Glomerular visceral epithelial cell (primary cell): ENCODE measurements at regions not wholly inside any gene's neighbourhood (a gene's known extent, or its start where the extent isn't known, plus 50 kb on each side); places are given as distances from the start of the nearest gene placed in this dataset.
"Not testable (repeated sequence)": the region's sequence is repeated elsewhere in the genome, so short reads cannot be mapped to it uniquely, and the experiment has no call there.

Experiments
- DNase-seq: peaks from one replicate; pipeline ENCODE4 v3.0.0-alpha.2; 2016; ENCODE audit errors: extremely low spot score

- no peak for DNase-seq
Observed at GRCh38 chr12:25868193-25868592, 90.3 kb upstream of the RASSF8 start.

GRCh38 chr12:25872137-25872536 is 86.3 kb upstream of the RASSF8 start:
- DNase-seq, result no peak

DNA sequence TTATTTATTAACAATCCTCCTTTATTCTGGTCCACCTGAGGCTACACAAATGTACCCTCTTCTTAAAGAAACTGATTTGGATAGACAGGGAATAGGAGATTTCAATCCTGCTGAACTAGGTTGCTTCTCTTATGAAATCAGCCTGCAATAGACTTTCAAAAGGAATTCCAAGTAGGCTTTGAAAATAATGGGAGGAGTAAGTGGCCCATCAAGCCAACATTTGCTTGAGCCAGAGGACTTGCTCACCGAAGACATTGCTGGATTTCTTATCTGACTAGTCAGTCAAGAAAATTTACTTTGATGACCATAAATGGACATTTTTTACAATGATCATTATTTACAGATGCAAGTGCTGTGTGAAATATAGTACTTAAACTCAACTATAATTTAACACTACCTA is 82.8 kb upstream of the RASSF8 start:
- no peak for DNase-seq

DNA sequence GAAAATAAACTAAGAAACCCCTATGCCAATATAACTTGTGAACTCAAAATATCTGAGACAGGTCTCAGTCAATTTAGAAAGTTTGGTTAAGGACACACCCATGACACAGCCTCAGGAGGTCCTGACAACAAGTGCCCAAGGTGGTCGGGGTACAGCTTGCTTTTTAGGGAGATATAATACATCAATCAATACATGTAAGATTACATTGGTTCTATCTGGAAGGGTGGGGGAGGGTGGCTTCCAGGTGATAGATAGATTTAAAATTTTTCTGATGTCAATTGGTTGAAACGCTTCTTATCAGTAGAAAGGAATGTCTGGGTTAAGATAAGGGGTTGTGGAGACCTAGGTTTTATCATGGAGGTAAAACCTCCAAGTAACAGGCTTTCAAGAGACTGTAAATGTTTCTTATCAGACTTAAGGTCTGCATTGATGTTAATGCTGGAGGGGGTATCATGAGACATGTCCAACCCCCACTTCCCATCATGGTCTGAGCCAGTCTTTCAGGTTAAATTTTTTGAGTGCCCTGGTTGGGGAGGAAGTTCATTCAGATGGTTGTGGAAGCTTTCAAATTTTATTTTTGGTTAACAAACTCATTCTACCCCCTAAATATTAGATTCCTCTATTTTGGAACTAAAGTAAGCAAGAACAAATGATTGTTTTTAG is 82.0 kb upstream of the RASSF8 start:
- no peak for DNase-seq

DNA sequence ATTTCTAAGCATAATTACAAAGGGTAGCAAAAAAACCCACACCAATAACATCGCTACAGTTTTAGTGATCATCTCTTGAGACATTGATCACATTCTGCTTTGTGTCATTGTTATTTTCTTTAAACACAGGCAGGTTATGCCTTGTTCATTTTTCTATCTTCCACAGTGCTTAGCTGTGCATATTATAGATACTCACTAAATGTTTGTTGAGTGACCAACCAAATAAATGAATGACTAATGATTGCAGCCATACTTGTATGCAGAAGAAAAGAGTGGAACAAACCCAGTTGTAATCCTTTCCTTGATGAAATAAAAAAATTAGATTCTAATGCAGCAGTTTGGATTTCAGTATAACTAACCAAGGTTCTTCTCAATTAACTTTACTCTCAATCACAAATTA is 81.0 kb upstream of the RASSF8 start:
- DNase-seq, result no peak

DNA sequence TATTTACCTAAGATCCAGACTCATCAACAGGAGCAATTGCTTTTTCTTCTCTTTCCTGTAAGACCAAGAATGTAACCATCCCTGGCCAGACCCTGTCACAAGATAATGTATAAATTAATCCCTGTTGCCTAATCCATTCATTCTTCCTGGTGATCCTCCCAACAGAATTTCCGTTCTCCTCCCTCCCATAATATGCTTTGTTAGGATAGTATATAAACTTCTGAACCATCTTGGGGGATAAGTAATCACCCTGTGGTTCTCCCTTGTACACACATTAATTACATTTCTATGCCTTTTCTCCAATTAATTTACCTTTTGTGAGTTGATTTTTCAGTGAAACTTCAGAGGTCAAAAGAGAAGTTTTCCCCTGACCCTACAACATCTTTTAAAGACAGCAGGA is 76.2 kb upstream of the RASSF8 start:
- DNase-seq, result no peak

GRCh38 chr12:25883026-25883916 is 75.2 kb upstream of the RASSF8 start:
- no peak for DNase-seq

GRCh38 chr12:25884024-25884919 is 74.2 kb upstream of the RASSF8 start:
- DNase-seq, result no peak

GRCh38 chr12:25884920-25885234 is 73.6 kb upstream of the RASSF8 start:
- DNase-seq, result no peak

DNA sequence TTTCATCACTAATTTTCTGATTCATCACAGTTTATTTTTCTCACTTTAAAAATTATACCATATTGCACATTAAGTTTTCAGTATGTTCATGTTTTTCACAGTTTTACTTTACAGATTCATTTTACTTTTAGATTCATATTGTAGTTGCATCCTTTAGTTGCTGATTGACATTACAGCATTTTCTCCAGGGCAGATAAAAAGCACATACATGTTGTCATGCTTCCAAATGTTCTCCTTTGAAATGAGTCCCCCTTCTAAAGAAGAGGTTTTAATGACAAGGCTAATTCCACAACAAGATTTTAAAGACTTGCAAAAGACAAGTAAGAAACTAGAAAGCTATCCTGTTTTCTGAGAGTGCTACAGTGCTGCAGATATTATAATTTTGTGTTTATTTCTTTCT is 72.1 kb upstream of the RASSF8 start:
- no peak for DNase-seq

DNA sequence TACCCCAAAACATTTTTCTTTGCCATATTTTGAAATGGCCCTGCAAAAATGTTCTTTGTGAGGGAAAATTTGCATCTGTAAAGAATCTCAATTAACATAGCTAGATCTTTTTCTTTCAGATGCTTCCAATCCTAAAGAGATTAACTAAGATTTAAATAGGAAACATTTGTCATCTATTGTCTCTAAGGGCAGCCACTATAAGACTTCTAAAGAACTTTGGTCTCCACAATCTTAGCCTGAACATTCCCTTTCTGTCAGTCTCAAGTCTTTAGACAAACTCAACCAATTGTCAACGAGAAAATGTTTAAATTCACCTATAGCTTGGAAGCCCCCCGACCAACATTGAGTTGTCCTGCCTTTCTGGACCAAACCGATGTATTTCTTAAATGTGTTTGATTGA is 71.1 kb upstream of the RASSF8 start:
- DNase-seq, result no peak

DNA sequence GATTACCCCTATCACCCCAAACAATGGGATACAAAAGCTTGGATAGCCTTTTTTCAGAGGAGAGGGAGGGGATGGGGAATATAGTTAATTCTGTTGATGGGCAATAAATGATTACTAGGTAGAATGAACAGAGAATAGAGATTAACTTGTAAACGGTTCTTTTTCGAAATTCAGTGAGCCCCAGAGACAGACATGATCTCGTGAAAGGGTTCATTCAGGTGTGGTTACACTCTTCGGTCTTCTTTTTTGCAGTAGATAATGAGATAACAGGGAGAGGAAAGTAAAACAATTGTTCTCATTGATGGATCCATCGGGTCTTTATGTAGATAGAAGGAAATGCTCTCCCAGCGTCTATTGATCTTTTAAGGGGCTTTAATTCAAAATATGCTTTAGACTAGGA is 69.3 kb upstream of the RASSF8 start:
- DNase-seq, result no peak

- DNase-seq, result not testable (repeated sequence)
Observed at GRCh38 chr12:25891095-25891494, 67.4 kb upstream of the RASSF8 start.

DNA sequence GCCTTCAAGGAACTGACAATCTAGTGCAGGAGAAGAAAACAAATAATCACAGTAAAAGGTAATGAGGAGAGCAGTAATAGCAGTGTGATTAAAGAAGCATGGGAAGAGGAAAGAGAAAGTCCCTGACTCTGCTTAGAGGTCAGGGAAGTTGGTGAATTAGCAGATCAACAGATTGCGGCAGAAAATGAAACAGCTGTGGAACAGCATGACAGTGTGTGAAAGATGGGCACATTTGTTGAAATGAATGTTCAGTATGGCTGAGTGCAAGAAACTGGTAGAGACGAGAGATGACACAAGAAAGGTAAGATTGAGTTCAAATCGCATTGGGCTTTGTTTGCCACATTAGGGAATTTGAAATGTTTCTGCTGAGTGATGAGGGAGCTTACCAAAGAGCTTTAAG is 63.7 kb upstream of the RASSF8 start:
- DNase-seq, result no peak

DNA sequence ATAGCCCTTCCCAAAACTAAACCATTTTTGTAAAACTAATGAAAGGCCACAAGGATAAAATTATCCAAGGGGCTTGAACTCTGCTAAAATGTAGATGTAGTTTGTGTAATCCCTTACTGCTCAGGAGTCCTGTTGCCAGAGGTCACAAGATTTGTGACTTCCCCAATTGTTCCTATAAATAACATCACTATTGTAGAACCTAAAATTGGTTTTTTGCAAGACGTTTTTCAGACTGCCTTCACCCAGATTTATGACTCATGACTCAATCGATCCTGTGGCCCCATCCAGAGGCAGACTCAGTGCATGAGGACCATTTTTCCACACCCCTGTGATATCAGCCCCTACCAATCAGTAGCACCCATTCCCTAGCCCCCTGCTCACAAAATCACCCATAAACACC is 61.5 kb upstream of the RASSF8 start:
- DNase-seq, result no peak

DNA sequence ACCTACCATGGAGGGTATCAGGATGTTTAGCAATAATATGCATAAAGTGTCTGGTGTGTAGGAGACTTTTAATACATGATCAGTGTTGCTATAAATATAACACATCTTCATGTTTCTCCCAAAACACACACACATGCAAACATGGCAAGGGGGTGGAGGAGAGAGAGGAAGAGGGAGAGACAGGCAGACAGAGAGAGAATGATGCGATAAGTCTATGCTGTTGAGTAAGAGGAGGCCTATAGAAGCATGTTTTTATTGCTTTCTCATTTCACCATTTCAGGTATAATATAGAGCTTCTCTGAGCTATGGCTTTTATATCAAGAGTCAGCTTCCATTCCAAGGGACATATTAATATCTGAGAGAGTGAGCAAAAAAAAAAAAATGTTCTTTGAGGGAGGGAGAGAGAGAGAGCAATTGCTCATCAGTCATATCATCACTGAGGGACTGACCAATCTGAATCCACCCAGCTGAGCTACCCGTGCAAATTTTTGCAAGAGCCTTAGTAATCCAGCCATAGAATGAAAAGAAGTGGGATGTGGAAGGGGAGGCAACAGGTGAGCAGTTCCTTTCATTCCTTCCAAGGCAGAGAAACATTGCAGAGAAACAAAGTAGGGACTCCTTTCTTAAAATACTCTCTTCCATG is 54.8 kb upstream of the RASSF8 start:
- no peak for DNase-seq

DNA sequence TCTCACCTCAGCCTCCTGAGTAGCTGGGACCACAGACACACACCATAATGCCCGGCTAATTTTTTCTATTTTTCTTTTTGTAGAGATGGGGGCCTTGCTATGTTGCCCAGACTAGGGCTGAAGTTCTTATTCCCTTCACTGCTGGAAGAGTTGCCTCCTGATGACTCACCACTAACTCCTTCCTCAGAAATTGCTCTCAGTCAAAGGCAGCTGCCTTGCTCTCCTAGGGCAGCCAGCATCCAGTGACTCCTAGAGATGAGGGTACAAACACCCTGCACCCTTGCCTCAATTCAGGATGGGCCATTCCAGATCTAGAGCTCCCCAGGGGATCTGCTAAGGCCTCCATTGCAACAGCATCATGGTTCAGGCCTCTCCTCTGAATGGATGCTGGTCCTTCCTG is 54.0 kb upstream of the RASSF8 start:
- no peak for DNase-seq

DNA sequence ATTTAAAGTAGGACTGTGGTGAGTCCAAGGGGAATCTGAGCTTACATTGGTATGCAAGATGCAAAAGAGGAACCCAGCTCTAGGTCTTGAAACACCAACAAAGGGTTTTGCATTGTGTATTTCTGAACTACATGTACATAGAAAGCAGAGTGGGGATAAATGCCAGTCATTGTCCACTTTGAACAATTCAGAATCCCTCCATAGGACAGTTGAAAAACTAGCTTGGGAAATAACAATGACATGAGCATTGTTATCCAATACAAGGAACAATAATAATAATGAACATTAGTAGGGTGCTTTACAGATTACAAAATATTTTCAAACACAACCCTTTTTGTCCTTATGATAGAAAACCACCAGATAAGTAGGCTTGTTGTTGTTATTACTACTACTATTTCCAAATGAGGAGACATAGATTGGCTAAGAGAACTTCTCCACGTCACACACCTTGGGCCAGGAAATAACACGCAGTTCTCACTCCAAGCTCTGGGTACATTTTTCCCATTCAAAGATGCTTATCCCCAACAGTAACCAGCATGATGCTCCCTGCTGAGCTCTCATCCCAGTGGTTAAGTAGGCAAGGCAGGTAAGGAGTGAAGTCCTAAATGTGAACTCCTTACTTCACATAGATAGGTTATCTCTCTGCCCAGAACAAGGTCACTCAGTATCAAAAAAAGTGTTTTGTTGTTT is 51.7 kb upstream of the RASSF8 start:
- no peak for DNase-seq
